ENCODE measurements at regions not wholly inside any gene's neighbourhood (a gene's known extent, or its start where the extent isn't known, plus 50 kb on each side); places are given as distances from the start of the nearest gene placed in this dataset.

- Mint-ChIP-seq H3K36me3 (ENCODE audit: low read depth) (no peaks in the 10 kb centered on the region), H3K4me1 (no peaks in the 10 kb centered on the region), H3K27me3 (ENCODE audit: insufficient read depth, low read depth, poor library complexity) (no peaks in the 10 kb centered on the region), H3K4me3 (no peak overlapping the region), H3K9me3 (no peaks in the 10 kb centered on the region), H3K27ac (no peak overlapping the region)
- Histone ChIP-seq H3F3A (replicated peaks; ENCODE audit: low read depth) (no peaks in the 10 kb centered on the region), H3K36me3 (ENCODE audit: insufficient read depth) (no peaks in the 10 kb centered on the region), H3K4me1 (ENCODE audit: insufficient read depth) (no peaks in the 10 kb centered on the region), H3K4me3 (no peak overlapping the region), H4K20me1 (replicated peaks; ENCODE audit: insufficient read depth) (no peaks in the 10 kb centered on the region), H3K27me3 (ENCODE audit: insufficient read depth) (no peaks in the 10 kb centered on the region), H3K27ac (ENCODE audit: low read depth) (no peak overlapping the region), H3K79me2 (replicated peaks; ENCODE audit: insufficient read depth) (no peaks in the 10 kb centered on the region), H3K9me2 (ENCODE audit: insufficient read depth) (no peaks in the 10 kb centered on the region), H3K4me2 (no peak overlapping the region), H2AFZ (no peak overlapping the region)
- ATAC-seq (no peak), DNase-seq (ENCODE audit: low spot score) (no peak)
- no peak for TF ChIP-seq ZNF114 (CRISPR knock-in tag; IDR thresholded peaks at IDR 0.05)
- no peak for TF ChIP-seq JUNB (IDR thresholded peaks at IDR 0.05; ENCODE audit: unreplicated experiment)
- no peak for TF ChIP-seq POLR2AphosphoS5 (IDR thresholded peaks at IDR 0.05; ENCODE audit: low read depth)
- TF ChIP-seq REST (IDR thresholded peaks at IDR 0.05; ENCODE audit: unreplicated experiment): no peak
- TF ChIP-seq ZNF462 (CRISPR knock-in tag; IDR thresholded peaks at IDR 0.05): no peak
- no peak for TF ChIP-seq STAT1 (IDR thresholded peaks at IDR 0.05; ENCODE audit: unreplicated experiment)
- TF ChIP-seq EZH2phosphoT487 (IDR thresholded peaks at IDR 0.05; ENCODE audit: unreplicated experiment): no peak
- no peak for TF ChIP-seq ETS1 (IDR thresholded peaks at IDR 0.05)
- TF ChIP-seq EZH2 (IDR thresholded peaks at IDR 0.05; ENCODE audit: low read depth, unreplicated experiment): no peak
- TF ChIP-seq CREB1 (CRISPR knock-in tag; IDR thresholded peaks at IDR 0.05; ENCODE audit: low read depth): no peak
- TF ChIP-seq ZNF331 (CRISPR knock-in tag; IDR thresholded peaks at IDR 0.05; ENCODE audit: low read depth): no peak
- TF ChIP-seq, protein P1, sequence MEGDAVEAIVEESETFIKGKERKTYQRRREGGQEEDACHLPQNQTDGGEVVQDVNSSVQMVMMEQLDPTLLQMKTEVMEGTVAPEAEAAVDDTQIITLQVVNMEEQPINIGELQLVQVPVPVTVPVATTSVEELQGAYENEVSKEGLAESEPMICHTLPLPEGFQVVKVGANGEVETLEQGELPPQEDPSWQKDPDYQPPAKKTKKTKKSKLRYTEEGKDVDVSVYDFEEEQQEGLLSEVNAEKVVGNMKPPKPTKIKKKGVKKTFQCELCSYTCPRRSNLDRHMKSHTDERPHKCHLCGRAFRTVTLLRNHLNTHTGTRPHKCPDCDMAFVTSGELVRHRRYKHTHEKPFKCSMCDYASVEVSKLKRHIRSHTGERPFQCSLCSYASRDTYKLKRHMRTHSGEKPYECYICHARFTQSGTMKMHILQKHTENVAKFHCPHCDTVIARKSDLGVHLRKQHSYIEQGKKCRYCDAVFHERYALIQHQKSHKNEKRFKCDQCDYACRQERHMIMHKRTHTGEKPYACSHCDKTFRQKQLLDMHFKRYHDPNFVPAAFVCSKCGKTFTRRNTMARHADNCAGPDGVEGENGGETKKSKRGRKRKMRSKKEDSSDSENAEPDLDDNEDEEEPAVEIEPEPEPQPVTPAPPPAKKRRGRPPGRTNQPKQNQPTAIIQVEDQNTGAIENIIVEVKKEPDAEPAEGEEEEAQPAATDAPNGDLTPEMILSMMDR (conservative IDR thresholded peaks at IDR 0.05; ENCODE audit: low read depth in 2 of 2): no peak
- no peak for TF ChIP-seq NANOG (IDR thresholded peaks at IDR 0.05; ENCODE audit: borderline replicate concordance)
These were observed 1106.4 kb downstream of the NLGN4X start for GRCh38 chrX:5122181-5122678.
